NCI-H187 (cell line): ENCODE measurements at regions not wholly inside any gene's neighbourhood (a gene's known extent, or its start where the extent isn't known, plus 50 kb on each side); places are given as distances from the start of the nearest gene placed in this dataset.
"Not testable (repeated sequence)": the region's sequence is repeated elsewhere in the genome, so short reads cannot be mapped to it uniquely, and the experiment has no call there.

Source experiments
- DNase-seq, 2 experiments: peaks; one replicate each; lab custom pipeline; 2025; lab: John Stamatoyannopoulos, UW

GRCh38 chr2:58503918-58504317 lies 262.8 kb upstream of the FANCL start:
- DNase-seq: no peak

DNA sequence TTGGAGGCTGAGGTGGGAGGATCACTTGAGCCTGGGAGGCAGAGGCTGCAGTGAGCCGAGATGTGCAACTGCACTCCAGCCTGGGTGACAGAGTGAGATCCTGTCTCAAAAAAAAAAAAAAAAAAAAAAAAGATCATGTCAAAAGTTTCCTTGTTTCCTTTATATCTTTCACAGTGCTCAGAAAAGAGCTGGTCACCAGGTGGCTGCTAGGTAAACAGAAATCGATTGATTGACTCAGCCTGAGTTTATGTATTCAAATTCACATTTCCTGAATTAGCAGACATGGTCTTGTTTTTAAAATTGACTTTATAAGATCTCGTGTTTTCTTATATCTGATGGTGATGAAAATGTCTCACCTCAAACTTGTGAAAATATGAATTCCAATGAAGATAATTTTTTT lies 261.8 kb upstream of the FANCL start:
- DNase-seq: no peak

DNA sequence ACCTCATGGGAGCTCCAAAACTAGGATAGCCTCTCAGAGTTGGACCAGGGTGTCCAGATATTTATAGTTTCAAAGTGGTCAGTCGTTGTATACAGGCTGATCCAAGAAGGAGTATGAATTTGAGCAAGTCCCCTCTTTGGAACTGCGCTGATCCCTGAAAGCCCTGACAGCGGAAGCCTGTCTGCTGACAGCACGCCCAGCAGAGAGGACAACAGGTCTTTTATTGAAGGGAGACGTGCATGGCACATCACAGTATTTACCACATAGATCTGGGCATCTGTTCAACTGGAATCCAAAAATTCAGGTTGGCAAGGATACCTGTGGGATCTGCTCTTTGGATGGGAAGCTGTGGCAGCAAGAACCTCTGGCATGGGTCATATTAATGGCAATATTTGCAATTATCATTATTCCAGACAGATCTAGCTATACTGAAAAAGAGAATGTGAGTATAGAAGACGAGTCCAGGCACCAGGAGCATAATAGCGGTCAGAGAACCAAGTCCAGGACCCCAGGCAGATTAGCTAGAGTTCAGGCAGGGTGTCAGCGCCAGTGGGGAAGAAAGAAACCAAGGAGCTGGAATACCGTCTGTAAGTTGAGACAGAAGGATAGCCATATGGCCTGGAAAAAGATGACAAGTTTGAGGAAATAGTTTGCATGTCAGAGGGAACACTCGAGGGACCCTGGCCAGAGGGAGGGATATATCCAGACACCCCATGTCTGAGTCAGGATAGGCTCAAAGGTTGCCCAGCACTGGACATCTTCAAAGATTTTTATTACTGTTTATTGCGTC lies 260.4 kb upstream of the FANCL start:
- DNase-seq: no peak

GRCh38 chr2:58497168-58497567 lies 256.0 kb upstream of the FANCL start:
- DNase-seq: no peak

GRCh38 chr2:58495806-58496205 lies 254.7 kb upstream of the FANCL start:
- no peak for DNase-seq

- DNase-seq: no peak
Measured at GRCh38 chr2:58494071-58494501, 253.0 kb upstream of the FANCL start.

- no peak for DNase-seq
Measured at GRCh38 chr2:58484629-58485028, 243.5 kb upstream of the FANCL start.

DNA sequence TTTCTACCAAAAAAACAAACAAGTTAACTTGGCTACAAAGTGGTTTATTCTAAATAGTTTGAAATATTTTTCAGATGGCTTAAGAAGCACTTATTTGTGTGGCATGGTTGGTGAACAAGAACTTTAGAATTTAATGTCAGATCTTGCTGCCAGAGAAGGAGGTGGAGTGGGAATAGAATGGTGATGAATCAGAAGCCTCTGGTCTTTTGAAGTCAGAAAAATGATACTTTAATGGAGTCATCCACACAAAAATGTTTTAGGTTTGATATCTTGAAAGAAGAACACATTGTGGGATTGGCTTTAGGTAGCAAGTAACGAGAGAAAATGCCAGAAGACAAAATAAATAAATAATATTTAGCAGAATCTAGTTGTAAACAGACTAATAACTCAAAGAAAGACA lies 243.1 kb upstream of the FANCL start:
- no peak for DNase-seq

DNA sequence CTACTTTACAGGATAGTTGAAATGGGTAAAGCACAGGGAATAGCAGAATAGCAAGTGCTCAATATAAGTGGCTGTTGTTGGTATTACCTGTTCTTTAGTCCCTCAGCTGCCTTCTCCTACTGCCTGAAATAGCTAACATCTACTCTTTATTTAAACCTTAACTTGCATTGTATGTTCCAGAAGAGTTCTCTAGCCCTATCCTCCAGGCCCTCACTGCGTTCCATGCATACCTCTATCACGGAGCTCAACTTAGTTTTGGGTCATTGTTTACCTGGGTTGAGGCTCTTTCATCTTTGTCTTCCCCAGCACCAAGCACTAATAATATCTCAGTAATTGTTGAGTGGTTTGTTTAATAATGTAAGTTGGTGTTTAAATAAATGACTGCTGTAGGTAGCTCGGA lies 242.2 kb upstream of the FANCL start:
- no peak for DNase-seq

DNA sequence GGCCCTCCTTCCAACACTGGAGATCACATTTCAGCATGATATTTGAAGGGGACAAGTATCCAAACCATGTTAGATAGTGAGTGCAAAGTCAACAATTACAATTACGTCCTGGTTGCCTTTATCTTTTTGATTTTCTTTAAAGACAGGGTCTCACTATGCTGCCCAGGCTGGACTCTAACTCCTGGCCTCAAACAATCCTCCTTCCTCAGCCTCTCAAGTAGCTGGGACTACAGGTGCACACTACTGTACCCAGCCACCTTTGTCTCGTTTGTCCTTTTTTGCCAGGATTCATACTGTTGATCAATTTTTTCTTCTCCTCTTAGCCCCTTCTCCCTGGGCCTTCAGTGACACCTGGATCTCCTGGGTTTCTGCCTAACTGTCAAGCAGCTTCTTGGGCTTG lies 240.5 kb upstream of the FANCL start:
- no peak for DNase-seq

DNA sequence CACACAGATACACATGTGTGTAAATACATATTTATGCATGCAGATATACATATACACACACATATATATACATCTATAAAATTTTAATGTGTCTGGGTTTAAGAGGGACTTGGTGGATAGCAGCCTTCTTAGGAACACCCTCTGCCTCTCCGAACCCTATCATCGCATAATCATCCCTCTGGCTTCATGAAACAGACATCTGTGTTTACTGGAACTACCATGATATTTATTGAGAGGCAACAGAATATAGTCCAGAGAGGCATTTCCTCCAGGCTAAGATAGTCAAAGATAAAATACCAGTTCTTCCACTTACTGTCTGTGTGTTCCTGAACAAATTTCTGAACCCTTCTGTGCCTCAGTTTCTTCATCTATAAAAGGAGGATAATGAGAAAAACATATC lies 239.0 kb upstream of the FANCL start:
- DNase-seq: no peak

- peak in 1 of 2 experiments; percentile 16 for DNase-seq
Measured at GRCh38 chr2:58479535-58480140, 238.5 kb upstream of the FANCL start.

- DNase-seq: no peak
Measured at GRCh38 chr2:58476556-58476955, 235.4 kb upstream of the FANCL start.

DNA sequence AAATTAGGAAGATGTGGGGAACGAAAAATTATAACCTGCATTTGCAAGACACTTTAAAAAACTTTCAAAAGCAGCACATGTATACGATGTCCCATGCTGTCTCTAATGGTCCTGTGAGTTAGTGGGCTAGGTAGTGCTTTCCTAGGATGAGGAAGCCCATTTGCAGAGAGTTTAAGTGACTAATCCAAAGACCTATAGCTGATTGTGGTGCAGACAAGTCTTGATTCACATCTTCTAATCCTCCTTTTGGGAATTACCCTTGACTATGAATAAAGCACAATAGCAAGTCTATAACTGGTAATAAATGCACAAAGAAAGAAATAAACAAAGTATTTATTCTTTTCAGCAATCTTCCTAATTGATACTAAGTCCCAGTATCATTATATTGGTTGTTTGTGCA lies 234.6 kb upstream of the FANCL start:
- DNase-seq: no peak

DNA sequence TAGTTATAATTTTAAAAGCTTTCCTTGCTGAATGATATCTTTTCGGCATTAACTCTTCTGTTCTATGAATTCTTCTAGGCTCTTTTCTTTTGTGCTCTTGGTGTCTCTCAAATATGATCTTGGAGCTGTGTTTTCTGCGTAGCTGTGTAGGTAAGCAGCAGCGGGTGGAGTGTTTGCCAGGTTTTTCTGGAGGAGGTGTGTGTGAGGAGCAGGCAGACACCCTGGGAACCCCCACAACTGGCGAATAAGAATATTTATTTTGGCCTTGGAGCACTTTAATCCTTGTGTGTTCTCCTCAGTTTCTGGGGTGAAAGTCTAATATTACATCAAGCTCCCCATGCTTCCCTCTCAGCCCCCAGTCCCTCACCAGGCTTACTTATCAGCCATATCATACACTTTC lies 232.0 kb upstream of the FANCL start:
- no peak for DNase-seq

- no peak for DNase-seq
Measured at GRCh38 chr2:58466804-58467203, 225.7 kb upstream of the FANCL start.

DNA sequence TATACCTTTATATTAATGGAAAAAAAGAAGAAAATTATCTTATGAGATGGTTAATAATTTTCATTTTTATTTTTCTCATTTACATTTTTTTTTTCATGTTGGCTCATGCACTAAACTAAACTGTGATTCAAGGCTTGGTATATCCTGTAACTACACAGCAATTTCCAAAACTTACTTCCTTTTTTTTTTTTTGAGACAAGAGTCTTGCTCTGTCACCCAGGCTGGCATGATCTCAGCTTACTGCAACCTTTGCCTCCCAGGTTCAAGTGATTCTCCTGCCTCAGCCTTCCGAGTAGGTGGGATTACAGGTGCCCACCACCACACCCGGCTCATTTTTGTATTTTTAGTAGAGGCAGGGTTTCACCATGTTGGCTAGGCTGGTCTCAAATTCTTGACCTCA lies 224.9 kb upstream of the FANCL start:
- DNase-seq: not testable (repeated sequence)

- no peak for DNase-seq
Measured at GRCh38 chr2:58460670-58461069, 219.5 kb upstream of the FANCL start.

GRCh38 chr2:58449286-58450010 lies 208.3 kb upstream of the FANCL start:
- DNase-seq: no peak

DNA sequence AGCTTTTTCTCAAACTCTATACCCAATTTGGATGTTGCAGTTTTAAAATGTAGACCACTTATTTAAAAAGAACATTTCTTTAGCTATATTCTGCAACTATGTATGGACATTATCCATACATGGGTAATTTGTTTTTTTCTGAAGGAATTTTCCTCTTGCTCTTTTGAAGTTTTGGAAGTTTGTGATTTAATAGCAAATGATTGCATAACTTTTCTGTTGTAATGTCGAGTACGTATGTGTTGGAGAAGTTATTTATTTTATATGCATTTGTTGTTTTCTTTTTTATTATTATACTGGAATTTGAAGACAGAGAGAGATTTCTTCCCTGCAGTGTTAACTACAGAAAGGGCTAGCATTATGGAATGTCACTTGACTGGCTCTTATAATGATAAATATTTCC lies 207.7 kb upstream of the FANCL start:
- no peak for DNase-seq

DNA sequence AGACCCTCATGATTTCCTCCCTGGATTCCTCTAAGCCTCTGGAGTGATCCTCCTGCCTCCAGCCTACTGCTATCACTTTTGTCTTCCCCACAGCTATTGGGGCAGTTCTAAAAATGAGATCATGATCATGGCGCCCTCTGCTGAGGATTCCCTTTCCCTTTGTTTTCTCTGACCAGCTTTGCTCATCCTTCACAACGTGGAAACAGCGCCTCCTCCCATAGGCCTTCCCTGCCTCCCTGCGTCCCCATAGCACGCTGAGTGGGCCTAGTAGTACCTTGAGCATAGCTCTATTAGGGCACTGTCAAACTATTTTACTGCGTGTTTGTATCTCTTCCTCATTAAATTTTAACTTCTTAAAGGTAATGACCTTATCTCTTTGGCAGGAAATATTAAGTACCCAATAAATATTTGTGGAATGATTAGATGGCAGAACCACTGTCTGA lies 207.0 kb upstream of the FANCL start:
- DNase-seq: peak; percentile 46 to 66

DNA sequence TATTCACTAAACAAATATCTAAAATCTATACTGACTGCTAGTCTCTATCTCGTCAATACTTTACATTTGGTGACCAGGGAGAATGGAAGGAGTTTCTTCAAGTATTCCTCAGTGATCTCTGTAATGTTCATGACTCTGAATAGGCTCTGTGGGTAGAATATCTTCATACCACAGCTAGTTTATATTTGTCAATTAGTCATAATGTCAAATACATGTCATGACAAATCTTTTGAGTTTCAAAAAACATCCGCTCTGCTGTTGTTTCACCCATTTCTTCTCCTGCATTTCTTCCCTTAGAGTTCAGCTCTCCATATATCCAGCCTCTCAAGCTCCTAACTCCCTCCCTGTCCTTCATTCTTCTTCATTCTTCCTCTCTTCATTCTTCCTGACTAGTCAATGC lies 206.5 kb upstream of the FANCL start:
- no peak for DNase-seq

DNA sequence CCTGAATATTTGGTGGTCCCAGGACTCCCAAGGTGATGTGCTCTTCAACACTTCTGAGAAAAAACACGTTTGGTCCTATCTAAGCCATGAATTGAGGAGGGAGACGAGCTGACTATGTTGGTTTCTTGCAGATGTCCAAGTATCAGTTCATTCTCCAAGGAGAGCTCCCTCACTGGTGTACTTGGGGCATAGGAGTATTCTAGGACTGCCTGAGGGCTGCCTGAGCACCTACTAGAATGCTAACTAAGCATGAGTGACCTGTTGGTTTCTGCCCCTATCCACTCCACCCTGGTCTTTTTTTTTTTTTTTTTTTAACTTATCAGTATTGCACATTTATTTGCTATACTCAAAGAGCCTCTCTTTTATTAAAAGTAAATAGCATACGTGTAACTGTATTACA lies 200.5 kb upstream of the FANCL start:
- no peak for DNase-seq
